Keratinocyte (primary cell): ENCODE measurements at regions not wholly inside any gene's neighbourhood (a gene's known extent, or its start where the extent isn't known, plus 50 kb on each side); places are given as distances from the start of the nearest gene placed in this dataset.

Experiments
- EZH2 ChIP-seq: IDR thresholded peaks from one replicate; pipeline ENCODE4 v1.6.1; 2012; ENCODE audit warnings: inconsistent platforms, mild to moderate bottlenecking, low read length, moderate library complexity
- TF ChIP-seq, protein P1 (sequence below), 3 experiments: IDR thresholded peaks in 1 of 3; conservative IDR thresholded peaks in 1 of 3; optimal IDR thresholded peaks in 1 of 3; 2 replicates in 2 of 3; 3 replicates in 1 of 3; pipeline versions ENCODE3 to v1.5.1; 2011; ENCODE audit warnings: low read length in 3 of 3, mild to moderate bottlenecking in 3 of 3, moderate library complexity in 2 of 3, control low read depth in 1 of 3, inconsistent platforms in 1 of 3; ENCODE audit not compliant: insufficient read depth in 2 of 3; ENCODE audit errors: extremely low read depth in 1 of 3

DNA sequence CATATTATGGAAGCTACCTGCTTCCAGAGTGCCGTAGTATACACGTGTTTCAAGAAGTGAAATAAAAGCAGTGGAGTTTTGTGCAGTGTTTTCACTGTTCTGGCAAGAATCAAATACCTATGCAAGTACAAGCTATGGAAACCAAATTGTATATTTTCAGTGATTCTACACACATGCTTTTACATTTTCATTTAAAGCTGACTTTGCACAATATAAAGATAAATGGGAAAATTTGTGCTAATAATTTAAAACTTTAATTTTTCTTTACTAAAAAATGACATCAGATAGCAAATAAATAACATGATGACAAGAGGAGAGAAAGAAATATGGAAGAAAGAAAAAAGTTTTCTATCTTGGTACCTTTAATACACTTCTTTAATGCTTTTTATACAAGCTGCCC, 393.7 kb upstream of the NPVF start:
- TF ChIP-seq, protein P1, sequence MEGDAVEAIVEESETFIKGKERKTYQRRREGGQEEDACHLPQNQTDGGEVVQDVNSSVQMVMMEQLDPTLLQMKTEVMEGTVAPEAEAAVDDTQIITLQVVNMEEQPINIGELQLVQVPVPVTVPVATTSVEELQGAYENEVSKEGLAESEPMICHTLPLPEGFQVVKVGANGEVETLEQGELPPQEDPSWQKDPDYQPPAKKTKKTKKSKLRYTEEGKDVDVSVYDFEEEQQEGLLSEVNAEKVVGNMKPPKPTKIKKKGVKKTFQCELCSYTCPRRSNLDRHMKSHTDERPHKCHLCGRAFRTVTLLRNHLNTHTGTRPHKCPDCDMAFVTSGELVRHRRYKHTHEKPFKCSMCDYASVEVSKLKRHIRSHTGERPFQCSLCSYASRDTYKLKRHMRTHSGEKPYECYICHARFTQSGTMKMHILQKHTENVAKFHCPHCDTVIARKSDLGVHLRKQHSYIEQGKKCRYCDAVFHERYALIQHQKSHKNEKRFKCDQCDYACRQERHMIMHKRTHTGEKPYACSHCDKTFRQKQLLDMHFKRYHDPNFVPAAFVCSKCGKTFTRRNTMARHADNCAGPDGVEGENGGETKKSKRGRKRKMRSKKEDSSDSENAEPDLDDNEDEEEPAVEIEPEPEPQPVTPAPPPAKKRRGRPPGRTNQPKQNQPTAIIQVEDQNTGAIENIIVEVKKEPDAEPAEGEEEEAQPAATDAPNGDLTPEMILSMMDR (optimal IDR thresholded peaks at IDR 0.05 in 1 of 3, IDR thresholded peaks at IDR 0.05 in 1 of 3, conservative IDR thresholded peaks at IDR 0.05 in 1 of 3; ENCODE audit: extremely low read depth in 1 of 3, insufficient read depth in 2 of 3, low read length in 3 of 3): no peak
- no peak for TF ChIP-seq EZH2
